Cardiac septum (tissue), 1 donor: ENCODE measurements at regions not wholly inside any gene's neighbourhood (a gene's known extent, or its start where the extent isn't known, plus 50 kb on each side); places are given as distances from the start of the nearest gene placed in this dataset.
"Not testable (repeated sequence)": the region's sequence is repeated elsewhere in the genome, so short reads cannot be mapped to it uniquely, and the experiment has no call there.

ENCODE experiments used
- DNase-seq: peaks from one replicate; pipeline ENCODE4 v3.0.0-alpha.2; 2020; ENCODE audit warnings: low spot score
- intact Hi-C: fragments of 100-400 bp; cut with DNase I; formaldehyde crosslinking; loops from one replicate; pipeline ENCODE4 v1.14.0; 2022
- donor health status: DM: no; HTN: no; CAD: no.

- intact Hi-C loops = no loop called here
- no peak for DNase-seq
Measured at GRCh38 chr13:53254500-53254899, 225.9 kb downstream of the OLFM4 start.

GRCh38 chr13:53255795-53256194 lies 227.2 kb downstream of the OLFM4 start:
- intact Hi-C loops = no loop called here
- no peak for DNase-seq

- intact Hi-C loops = no loop called here
- DNase-seq = no peak
Measured at GRCh38 chr13:53260594-53260993, 232.0 kb downstream of the OLFM4 start.

GRCh38 chr13:53264751-53265385 lies 236.3 kb downstream of the OLFM4 start:
- intact Hi-C loops = no loop called here
- no peak for DNase-seq

- intact Hi-C loops = no loop called here
- DNase-seq = no peak
Measured at GRCh38 chr13:53266757-53267156, 238.1 kb downstream of the OLFM4 start.

GRCh38 chr13:53269634-53270033 lies 241.0 kb downstream of the OLFM4 start:
- intact Hi-C loops = no loop called here
- no peak for DNase-seq

GRCh38 chr13:53272873-53273272 lies 244.3 kb downstream of the OLFM4 start:
- intact Hi-C loops = no loop called here

GRCh38 chr13:53276265-53276664 lies 247.7 kb downstream of the OLFM4 start:
- intact Hi-C loops = no loop called here
- no peak for DNase-seq

More at GRCh38 chr13:53272873-53273272, 244.3 kb downstream of the OLFM4 start:
- DNase-seq = no peak

- intact Hi-C loops = no loop called here
- no peak for DNase-seq
Measured at GRCh38 chr13:53281677-53282076, 253.1 kb downstream of the OLFM4 start.

- intact Hi-C loops = no loop called here
- no peak for DNase-seq
Measured at GRCh38 chr13:53285896-53286430, 257.4 kb downstream of the OLFM4 start.

- intact Hi-C loops = no loop called here
- no peak for DNase-seq
Measured at GRCh38 chr13:53298396-53298795, 269.8 kb downstream of the OLFM4 start.

- intact Hi-C loops = no loop called here
- no peak for DNase-seq
Measured at GRCh38 chr13:53301449-53301848, 272.8 kb downstream of the OLFM4 start.

GRCh38 chr13:53305419-53305818 lies 276.8 kb downstream of the OLFM4 start:
- DNase-seq, intact Hi-C loops: not testable (repeated sequence)

- DNase-seq = no peak
- intact Hi-C loops = no loop called here
Measured at GRCh38 chr13:53310786-53311185, 282.2 kb downstream of the OLFM4 start.

GRCh38 chr13:53311561-53311960 lies 282.9 kb downstream of the OLFM4 start:
- intact Hi-C loops = no loop called here
- DNase-seq = no peak

GRCh38 chr13:53321296-53321801 lies 292.7 kb downstream of the OLFM4 start:
- intact Hi-C loops = no loop called here
- DNase-seq = no peak

GRCh38 chr13:53324656-53325055 lies 296.0 kb downstream of the OLFM4 start:
- intact Hi-C loops = no loop called here
- DNase-seq = no peak

- DNase-seq = no peak
- intact Hi-C loops = no loop called here
Measured at GRCh38 chr13:53326716-53327115, 298.1 kb downstream of the OLFM4 start.

- no peak for DNase-seq
- intact Hi-C loops = no loop called here
Measured at GRCh38 chr13:53327680-53328315, 299.2 kb downstream of the OLFM4 start.

GRCh38 chr13:53336441-53337160 lies 308.0 kb downstream of the OLFM4 start:
- no peak for DNase-seq
- intact Hi-C loops = no loop called here
